A673 (cell line): ENCODE measurements at regions not wholly inside any gene's neighbourhood (a gene's known extent, or its start where the extent isn't known, plus 50 kb on each side); places are given as distances from the start of the nearest gene placed in this dataset.

Experiments
- BruUV-seq: library from RNA; stranded (reverse); fragments of 400-500 nt; replicated peaks from 2 replicates; lab custom pipeline; 2021; lab: Mats Ljungman, UMichigan
- CTCF ChIA-PET: fragments of 300-600 bp; sonication (Branson Sonifier 250); formaldehyde crosslinking; loops from one replicate; lab custom pipeline; 2022; ENCODE audit warnings: antibody characterized with exemption; lab: Charles Lee
- POLR2A ChIA-PET: fragments of 300-600 bp; sonication (Branson Sonifier 250); formaldehyde crosslinking; loops from one replicate; lab custom pipeline; 2022; ENCODE audit warnings: antibody characterized with exemption; ENCODE audit not compliant: low non-redundant PET; lab: Charles Lee
- DNase-seq: peaks from one replicate; pipeline ENCODE4 v3.0.0-alpha.2; 2015; ENCODE audit warnings: low spot score
- H3K27ac ChIP-seq: fragments of 200-600 bp; sonication (generic); 2 replicates; pipeline ENCODE4 v1.5.1; 2016; ENCODE audit warnings: mixed run types, low read depth, mild to moderate bottlenecking, mixed read lengths, antibody characterized with exemption, low read length; ENCODE audit not compliant: poor library complexity, severe bottlenecking
- H3K27me3 ChIP-seq: fragments of 200-600 bp; sonication (generic); replicated peaks from 2 replicates; pipeline ENCODE4 v1.6.1; 2017; ENCODE audit warnings: mixed run types, low read depth, mild to moderate bottlenecking, mixed read lengths, antibody characterized with exemption, low read length; ENCODE audit not compliant: insufficient read depth, poor library complexity
- H3K36me3 ChIP-seq: fragments of 200-600 bp; sonication (generic); 2 replicates; pipeline ENCODE4 v1.6.1; 2016; ENCODE audit warnings: mixed run types, mild to moderate bottlenecking, mixed read lengths, antibody characterized with exemption, low read length; ENCODE audit not compliant: insufficient read depth, poor library complexity, severe bottlenecking
- H3K4me1 ChIP-seq: fragments of 200-600 bp; sonication (generic); 2 replicates; pipeline ENCODE4 v1.6.1; 2017; ENCODE audit warnings: mixed run types, mild to moderate bottlenecking, mixed read lengths, antibody characterized with exemption, low read length; ENCODE audit not compliant: insufficient read depth, poor library complexity, severe bottlenecking
- H3K4me3 ChIP-seq: fragments of 200-600 bp; sonication (generic); 2 replicates; pipeline ENCODE4 v1.5.1; 2016; ENCODE audit warnings: low read depth, mixed run types, mild to moderate bottlenecking, mixed read lengths, low read length; ENCODE audit not compliant: poor library complexity, severe bottlenecking
- H3K9me3 ChIP-seq: fragments of 200-600 bp; sonication (generic); 2 replicates; pipeline ENCODE4 v1.6.1; 2016; ENCODE audit warnings: mixed run types, low read depth, mild to moderate bottlenecking, mixed read lengths, antibody characterized with exemption, low read length; ENCODE audit not compliant: poor library complexity, severe bottlenecking
- CTCF ChIP-seq: fragments of 300-800, 200-600 bp; sonication (generic); conservative IDR thresholded peaks from 2 replicates; pipeline ENCODE4 v1.5.1; 2017; ENCODE audit warnings: low read depth, mild to moderate bottlenecking, antibody characterized with exemption, low read length, moderate library complexity, mixed read lengths
- EZH2 ChIP-seq: fragments of 200-600 bp; sonication (generic); IDR thresholded peaks from 2 replicates; pipeline ENCODE4 v1.6.1; 2017; ENCODE audit warnings: borderline replicate concordance, low read depth, mild to moderate bottlenecking, mixed read lengths, antibody characterized with exemption, low read length; ENCODE audit not compliant: poor library complexity, severe bottlenecking
- intact Hi-C: fragments of 100-400 bp; cut with micrococcal nuclease; formaldehyde crosslinking; loops from one replicate; pipeline ENCODE4 v1.10.0; 2022; ENCODE audit not compliant: unreplicated experiment

GRCh38 chr4:148946271-148946670 lies 504.1 kb upstream of the NR3C2 start:
- TF ChIP-seq CTCF (no peak), EZH2 (no peak)
- BruUV-seq, result no TSS peak
- ChIA-PET POLR2A (no interaction called here), CTCF (no interaction called here)
- no peak overlapping the region for H3K27ac ChIP-seq
- no peaks in the 10 kb centered on the region for H3K36me3 ChIP-seq
- intact Hi-C loops, result no loop called here
- H3K4me1 ChIP-seq, result peaks cover 13% of the 10 kb centered on the region
- no peaks in the 10 kb centered on the region for H3K9me3 ChIP-seq
- H3K27me3 ChIP-seq, result no peaks in the 10 kb centered on the region
- no peak for DNase-seq
- no peak overlapping the region for H3K4me3 ChIP-seq

GRCh38 chr4:148944839-148945219 lies 502.6 kb upstream of the NR3C2 start:
- peaks cover 13% of the 10 kb centered on the region for H3K4me1 ChIP-seq
- no peak for DNase-seq
- BruUV-seq, result no TSS peak
- H3K9me3 ChIP-seq, result no peaks in the 10 kb centered on the region
- intact Hi-C loops, result no loop called here
- no peak overlapping the region for H3K27ac ChIP-seq
- TF ChIP-seq EZH2 (no peak), CTCF (no peak)
- no peaks in the 10 kb centered on the region for H3K27me3 ChIP-seq
- H3K4me3 ChIP-seq, result no peak overlapping the region
- POLR2A ChIA-PET, result no interaction called here
- no peaks in the 10 kb centered on the region for H3K36me3 ChIP-seq
- CTCF ChIA-PET, result no interaction called here

GRCh38 chr4:148944136-148944838 lies 502.1 kb upstream of the NR3C2 start:
- no peaks in the 10 kb centered on the region for H3K27me3 ChIP-seq
- intact Hi-C loops, result no loop called here
- no peaks in the 10 kb centered on the region for H3K36me3 ChIP-seq
- H3K27ac ChIP-seq, result no peak overlapping the region
- H3K4me3 ChIP-seq, result no peak overlapping the region
- DNase-seq, result no peak
- ChIA-PET CTCF (no interaction called here), POLR2A (interaction anchor here (0.6 kb wide), 1 partner anchor 67 kb away, joined by 4 read pairs; no protein-coding TSS in a partner anchor)
- peaks cover 13% of the 10 kb centered on the region for H3K4me1 ChIP-seq
- no peaks in the 10 kb centered on the region for H3K9me3 ChIP-seq
- BruUV-seq, result no TSS peak
- TF ChIP-seq CTCF (no peak), EZH2 (no peak)
